H1 (cell line): ENCODE measurements at regions not wholly inside any gene's neighbourhood (a gene's known extent, or its start where the extent isn't known, plus 50 kb on each side); places are given as distances from the start of the nearest gene placed in this dataset.

Experiments
- SIN3A ChIP-seq, 2 experiments: IDR thresholded peaks in 1 of 2; conservative IDR thresholded peaks in 1 of 2; 2 replicates each; pipeline ENCODE4 v1.6.1; 2011 to 2012; ENCODE audit warnings: low read length in 2 of 2, improper control_type of control experiment in 1 of 2, low read depth in 1 of 2, mild to moderate bottlenecking in 1 of 2

DNA sequence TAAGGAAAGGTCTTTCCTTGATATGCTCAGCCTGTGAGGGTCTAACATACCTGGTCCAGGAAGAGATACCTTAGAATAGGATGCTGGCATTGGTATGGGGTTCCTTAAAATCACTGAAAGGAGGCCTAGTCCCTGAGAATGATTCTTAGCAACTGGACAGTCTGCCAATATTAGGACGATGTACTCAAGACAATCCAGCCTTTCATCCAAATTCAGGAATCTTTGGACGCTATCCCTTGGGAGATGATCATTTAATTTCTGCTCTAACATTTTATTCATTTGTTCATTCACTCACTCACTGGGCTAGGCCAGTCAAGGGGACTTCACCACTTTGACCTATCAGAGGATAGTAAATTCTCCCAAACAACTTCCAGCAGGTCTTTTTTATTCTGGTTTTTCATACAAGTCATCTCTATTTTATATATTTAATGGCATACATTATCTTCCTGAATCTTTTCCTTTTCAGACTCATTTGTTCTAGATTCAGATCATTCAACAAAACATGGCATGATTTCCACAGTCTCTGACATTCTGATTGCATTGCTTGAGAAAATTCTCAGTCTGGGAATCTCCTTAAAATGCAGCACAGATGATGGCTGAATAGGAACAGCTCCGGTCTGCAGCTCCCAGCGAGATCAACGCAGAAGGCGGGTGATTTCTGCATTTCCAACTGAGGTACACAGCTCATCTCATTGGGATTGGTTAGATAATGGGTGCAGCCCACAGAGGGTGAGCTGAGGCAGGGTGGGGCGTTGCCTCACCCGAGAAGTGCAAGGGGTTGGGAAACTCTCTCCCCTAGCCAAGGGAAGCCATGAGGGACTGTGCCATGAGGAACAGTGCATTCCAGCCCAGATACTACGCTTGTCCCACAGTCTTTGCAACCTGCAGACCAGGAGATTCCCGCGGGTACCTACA, 118.0 kb upstream of the PRICKLE1 start (continued):
- TF ChIP-seq SIN3A (conservative IDR thresholded peaks at IDR 0.05 in 1 of 2, IDR thresholded peaks at IDR 0.05 in 1 of 2; ENCODE audit: low read depth in 1 of 2, low read length in 2 of 2) = no peak
